ENCODE measurements at regions not wholly inside any gene's neighbourhood (a gene's known extent, or its start where the extent isn't known, plus 50 kb on each side); places are given as distances from the start of the nearest gene placed in this dataset.

GRCh38 chr5:93791518-93791972 is 50.1 kb upstream of the POU5F2 start:
- DNase-seq (ENCODE audit: low spot score), result no peak
